Keratinocyte (primary cell): ENCODE measurements at regions not wholly inside any gene's neighbourhood (a gene's known extent, or its start where the extent isn't known, plus 50 kb on each side); places are given as distances from the start of the nearest gene placed in this dataset.

Source experiments
- DNase-seq: peaks from one replicate; pipeline ENCODE4 v3.0.0-alpha.2; 2011; ENCODE audit warnings: low read depth, missing footprints, low spot score
- FAIRE-seq: peaks from 2 replicates; lab custom pipeline; 2011; peaks lifted over from hg19 to GRCh38; lab: Jason Lieb, UNC
- H2AFZ ChIP-seq: 2 replicates; pipeline ENCODE4 v1.6.0; 2012; ENCODE audit warnings: low read length, control low read depth, inconsistent platforms; ENCODE audit not compliant: control insufficient read depth
- H3K27ac ChIP-seq: 2 replicates; pipeline ENCODE4 v1.5.1; 2011; ENCODE audit warnings: low read length; ENCODE audit not compliant: control insufficient read depth, insufficient read depth
- H3K27me3 ChIP-seq: 3 replicates; pipeline ENCODE4 v1.6.0; 2011; ENCODE audit warnings: low read length; ENCODE audit not compliant: control insufficient read depth, insufficient read depth; ENCODE audit errors: extremely low read depth
- H3K36me3 ChIP-seq, 2 experiments: 2 replicates in 1 of 2; 3 replicates in 1 of 2; pipeline ENCODE4 v1.5.1; 2011; ENCODE audit warnings: low read length in 2 of 2, mild to moderate bottlenecking in 1 of 2; ENCODE audit not compliant: control insufficient read depth in 2 of 2, insufficient read depth in 2 of 2; ENCODE audit errors: extremely low read depth in 1 of 2
- H3K4me1 ChIP-seq: 3 replicates; pipeline ENCODE4 v1.5.1; 2011; ENCODE audit warnings: low read length; ENCODE audit not compliant: control insufficient read depth, insufficient read depth; ENCODE audit errors: extremely low read depth
- H3K4me2 ChIP-seq: 3 replicates; pipeline ENCODE4 v1.6.0; 2011; ENCODE audit warnings: low read depth, low read length; ENCODE audit not compliant: control insufficient read depth, insufficient read depth; ENCODE audit errors: extremely low read depth
- H3K4me3 ChIP-seq, 3 experiments: fragments of 200-600 bp in 1 of 3; sonication (generic) in 1 of 3; 2 replicates in 2 of 3; 3 replicates in 1 of 3; pipeline ENCODE4 v1.5.1; 2011 to 2016; ENCODE audit warnings: low read length in 3 of 3, mild to moderate bottlenecking in 3 of 3, control low read depth in 2 of 3, inconsistent platforms in 1 of 3, low read depth in 1 of 3, mixed read lengths in 1 of 3, mixed run types in 1 of 3, moderate library complexity in 1 of 3; ENCODE audit not compliant: control insufficient read depth in 2 of 3, insufficient read depth in 2 of 3; ENCODE audit errors: extremely low read depth in 1 of 3
- H3K79me2 ChIP-seq: 2 replicates; pipeline ENCODE4 v1.6.0; 2012; ENCODE audit warnings: low read length; ENCODE audit not compliant: control insufficient read depth, insufficient read depth
- H3K9ac ChIP-seq: 3 replicates; pipeline ENCODE4 v1.6.0; 2011; ENCODE audit warnings: low read length; ENCODE audit not compliant: control insufficient read depth, insufficient read depth; ENCODE audit errors: extremely low read depth
- H3K9me1 ChIP-seq: 3 replicates; pipeline ENCODE4 v1.6.0; 2011; ENCODE audit warnings: low read length; ENCODE audit not compliant: control insufficient read depth, insufficient read depth; ENCODE audit errors: extremely low read depth
- H3K9me3 ChIP-seq: 2 replicates; pipeline ENCODE4 v1.5.1; 2012; ENCODE audit warnings: low read depth, low read length; ENCODE audit not compliant: control insufficient read depth
- H4K20me1 ChIP-seq: 3 replicates; pipeline ENCODE4 v1.6.0; 2011; ENCODE audit warnings: low read length; ENCODE audit not compliant: control insufficient read depth, insufficient read depth; ENCODE audit errors: extremely low read depth
- CTCF ChIP-seq, 3 experiments: IDR thresholded peaks in 1 of 3; conservative IDR thresholded peaks in 1 of 3; optimal IDR thresholded peaks in 1 of 3; 2 replicates in 2 of 3; 3 replicates in 1 of 3; pipeline versions ENCODE3 to v1.5.1; 2011; ENCODE audit warnings: low read length in 3 of 3, mild to moderate bottlenecking in 3 of 3, moderate library complexity in 2 of 3, control low read depth in 1 of 3, inconsistent platforms in 1 of 3; ENCODE audit not compliant: insufficient read depth in 2 of 3; ENCODE audit errors: extremely low read depth in 1 of 3
- EZH2 ChIP-seq: IDR thresholded peaks from one replicate; pipeline ENCODE4 v1.6.1; 2012; ENCODE audit warnings: inconsistent platforms, mild to moderate bottlenecking, low read length, moderate library complexity
- dilution Hi-C: fragments of 300-500 bp; cut with MboI; formaldehyde crosslinking; loops from one replicate; pipeline ENCODE4 v1.7.0; 2020; ENCODE audit warnings: low sequenced_read_pairs; ENCODE audit not compliant: extremely low pct_ligation_motif_present

- Histone ChIP-seq H3K9me3 (no peaks in the 10 kb centered on the region), H3K9ac (no peak overlapping the region), H3K27ac (no peak overlapping the region), H3K79me2 (no peaks in the 10 kb centered on the region), H3K4me1 (peaks cover 5% of the 10 kb centered on the region), H3K4me2 (no peak overlapping the region), H3K9me1 (no peaks in the 10 kb centered on the region), H3K4me3 (no peak overlapping the region), H2AFZ (no peak overlapping the region), H3K27me3 (no peaks in the 10 kb centered on the region), H3K36me3 (no peaks in the 10 kb centered on the region), H4K20me1 (no peaks in the 10 kb centered on the region)
- TF ChIP-seq CTCF (optimal IDR thresholded peaks at IDR 0.05 in 1 of 3, IDR thresholded peaks at IDR 0.05 in 1 of 3, conservative IDR thresholded peaks at IDR 0.05 in 1 of 3; ENCODE audit: extremely low read depth in 1 of 3, insufficient read depth in 2 of 3, low read length in 3 of 3) (no peak), EZH2 (no peak)
- dilution Hi-C loops: no loop called here
- FAIRE-seq (no peak), DNase-seq (no peak)
Measured at GRCh38 chr2:3128786-3129185, 248.8 kb downstream of the EIPR1 start.

GRCh38 chr2:3127710-3128109 is 249.9 kb downstream of the EIPR1 start:
- Histone ChIP-seq H3K4me2 (no peak overlapping the region), H3K27ac (no peak overlapping the region), H3K9me3 (no peaks in the 10 kb centered on the region), H3K4me3 (no peak overlapping the region), H2AFZ (no peak overlapping the region), H3K79me2 (no peaks in the 10 kb centered on the region), H3K27me3 (no peaks in the 10 kb centered on the region), H3K9me1 (no peaks in the 10 kb centered on the region), H3K36me3 (no peaks in the 10 kb centered on the region), H4K20me1 (no peaks in the 10 kb centered on the region), H3K4me1 (peaks cover 5% of the 10 kb centered on the region), H3K9ac (no peak overlapping the region)
- DNase-seq (no peak), FAIRE-seq (no peak)
- dilution Hi-C loops: no loop called here
- TF ChIP-seq EZH2: no peak
- no peak for TF ChIP-seq CTCF (optimal IDR thresholded peaks at IDR 0.05 in 1 of 3, IDR thresholded peaks at IDR 0.05 in 1 of 3, conservative IDR thresholded peaks at IDR 0.05 in 1 of 3; ENCODE audit: extremely low read depth in 1 of 3, insufficient read depth in 2 of 3, low read length in 3 of 3)
